ENCODE measurements at regions not wholly inside any gene's neighbourhood (a gene's known extent, or its start where the extent isn't known, plus 50 kb on each side); places are given as distances from the start of the nearest gene placed in this dataset.

GRCh38 chr12:68416826-68417225 is 84.7 kb upstream of the MDM1 start:
- TF ChIP-seq POLR2A (IDR thresholded peaks at IDR 0.05; ENCODE audit: low read length) (no peak), GATA1 (IDR thresholded peaks at IDR 0.05; ENCODE audit: low read depth, low read length) (no peak)

All from erythroblast (primary cell).